ENCODE measurements at regions not wholly inside any gene's neighbourhood (a gene's known extent, or its start where the extent isn't known, plus 50 kb on each side); places are given as distances from the start of the nearest gene placed in this dataset.
"Not testable (repeated sequence)": the region's sequence is repeated elsewhere in the genome, so short reads cannot be mapped to it uniquely, and the experiment has no call there.

GRCh38 chr9:115411993-115412452, 294.1 kb upstream of the TNC start:
- no peak for DNase-seq

- DNase-seq, result no peak
These were observed 294.7 kb upstream of the TNC start for GRCh38 chr9:115412656-115413055.

GRCh38 chr9:115413304-115413703, 295.3 kb upstream of the TNC start:
- no peak for DNase-seq

DNA sequence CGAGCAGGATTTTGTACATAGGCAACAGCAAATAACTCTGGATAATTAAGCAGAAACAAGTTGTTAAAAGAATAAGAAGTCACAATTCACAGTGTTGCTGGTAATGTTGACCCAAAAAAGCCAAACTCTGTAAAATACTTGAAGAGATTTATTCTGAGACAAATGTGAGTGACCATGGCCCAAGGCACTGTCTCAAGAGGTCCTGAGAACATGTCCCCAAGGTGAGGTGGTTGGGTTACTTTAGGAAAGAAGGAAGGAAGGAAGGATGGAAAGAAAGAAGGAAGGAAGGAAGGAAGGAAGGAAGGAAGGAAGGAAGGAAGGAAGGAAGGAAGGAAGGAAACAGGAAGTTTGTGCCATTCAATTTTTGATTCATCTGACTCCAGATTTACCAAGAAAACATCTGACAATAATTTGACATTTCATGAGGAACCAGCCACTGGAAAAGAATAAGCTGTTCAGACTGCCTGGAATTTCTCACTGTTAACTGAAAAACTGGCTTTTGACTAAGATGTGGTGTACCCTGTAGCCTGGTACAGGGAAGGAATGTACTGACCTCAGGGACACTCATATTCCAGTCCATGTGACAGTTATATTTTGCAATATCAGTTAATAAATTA, 295.9 kb upstream of the TNC start:
- DNase-seq, result no peak

- no peak for DNase-seq
These were observed 296.6 kb upstream of the TNC start for GRCh38 chr9:115414561-115414960.

DNA sequence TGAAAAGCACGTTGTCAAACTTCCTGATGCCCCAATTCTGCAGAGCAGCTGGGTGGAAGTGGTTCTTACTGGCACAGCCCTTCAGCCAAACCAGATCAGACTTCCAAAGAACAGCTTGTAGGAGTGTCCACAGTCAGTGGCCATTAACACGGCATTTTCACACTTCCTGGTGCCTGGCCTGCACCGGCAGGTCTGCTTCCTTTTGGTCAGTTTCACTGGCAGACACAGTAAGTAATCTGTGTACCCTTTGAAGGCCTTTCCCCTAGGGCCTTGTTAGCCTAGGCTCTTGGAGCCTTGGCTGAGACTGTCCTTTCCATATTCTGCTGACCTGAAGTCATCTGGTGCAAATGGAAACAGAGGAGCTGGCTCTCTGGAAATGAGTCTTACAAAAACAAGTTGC, 297.5 kb upstream of the TNC start:
- no peak for DNase-seq

DNA sequence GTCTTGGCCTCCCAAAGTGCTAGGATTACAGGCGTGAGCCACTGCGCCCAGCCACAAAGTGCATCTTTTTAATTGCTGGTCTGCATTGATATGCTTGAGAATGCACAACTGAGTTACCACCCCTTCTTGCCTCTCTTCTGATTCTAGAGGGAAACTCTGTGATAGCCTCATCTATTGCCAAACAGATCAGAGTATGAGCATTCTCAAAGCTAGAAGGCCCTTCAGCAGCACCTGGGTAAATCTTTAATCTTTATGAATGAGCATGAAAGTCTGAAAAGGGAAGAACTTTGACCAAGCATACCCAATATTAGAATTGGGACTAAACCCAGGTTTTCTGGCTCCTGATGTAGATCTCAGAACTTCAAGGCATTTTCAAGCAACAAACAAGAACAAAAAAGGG, 298.3 kb upstream of the TNC start:
- DNase-seq, result no peak

DNA sequence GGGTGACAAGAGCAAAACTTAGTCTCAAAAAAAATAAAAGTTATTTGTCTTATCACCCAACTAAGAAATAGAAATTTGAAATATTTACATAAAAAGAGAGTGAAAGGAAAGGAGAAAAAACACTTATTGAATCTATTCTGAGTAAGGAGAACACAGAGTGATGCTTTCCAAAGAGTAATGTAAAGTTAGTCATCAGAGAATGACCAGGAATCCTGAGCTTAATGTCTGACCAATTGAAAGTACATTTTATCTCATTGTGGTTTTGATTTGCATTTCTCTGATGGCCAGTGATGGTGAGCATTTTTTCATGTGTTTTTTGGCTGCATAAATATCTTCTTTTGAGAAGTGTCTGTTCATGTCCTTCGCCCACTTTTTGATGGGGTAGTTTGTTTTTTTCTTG, 300.2 kb upstream of the TNC start:
- not testable (repeated sequence) for DNase-seq

GRCh38 chr9:115422932-115423440, 305.0 kb upstream of the TNC start:
- DNase-seq, result no peak

DNA sequence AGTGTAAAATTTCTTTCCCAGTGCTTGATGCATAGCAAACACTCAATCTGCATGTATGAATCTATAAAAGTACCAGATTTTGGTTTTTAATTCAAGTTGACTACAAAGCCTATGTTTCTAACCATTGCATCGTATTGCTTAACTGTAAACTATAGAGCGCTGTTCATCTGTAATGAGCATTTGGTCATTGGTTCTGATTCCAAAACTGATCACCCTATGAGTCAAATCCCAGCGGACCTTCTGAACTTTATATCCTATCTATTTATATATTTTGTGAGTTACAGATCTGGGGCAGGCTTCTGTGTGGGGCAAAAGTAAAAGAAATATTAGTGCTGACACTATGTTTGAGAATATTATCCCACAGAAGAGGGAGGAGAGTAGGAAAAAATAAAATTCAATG, 305.7 kb upstream of the TNC start:
- no peak for DNase-seq

GRCh38 chr9:115425601-115426000, 307.6 kb upstream of the TNC start:
- DNase-seq, result no peak

DNA sequence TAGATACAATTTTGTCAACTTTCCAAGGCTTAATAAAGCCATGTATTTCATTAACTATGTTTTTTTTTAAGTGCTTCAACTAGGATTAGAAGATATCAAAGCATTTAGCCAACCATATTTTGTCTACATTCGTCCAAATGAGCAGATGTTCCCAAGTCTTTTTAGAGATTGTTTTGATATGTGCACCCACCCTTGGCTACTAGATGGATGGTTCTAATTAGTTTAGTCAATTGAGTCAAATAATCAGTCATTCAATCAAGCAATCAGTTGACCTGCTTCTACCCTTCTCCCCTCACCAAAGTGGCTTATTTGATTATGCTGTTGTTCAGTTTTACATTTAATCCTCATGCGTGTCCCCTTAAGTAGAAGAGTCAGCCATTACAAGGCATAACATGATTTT, 319.5 kb upstream of the TNC start:
- DNase-seq, result no peak

DNA sequence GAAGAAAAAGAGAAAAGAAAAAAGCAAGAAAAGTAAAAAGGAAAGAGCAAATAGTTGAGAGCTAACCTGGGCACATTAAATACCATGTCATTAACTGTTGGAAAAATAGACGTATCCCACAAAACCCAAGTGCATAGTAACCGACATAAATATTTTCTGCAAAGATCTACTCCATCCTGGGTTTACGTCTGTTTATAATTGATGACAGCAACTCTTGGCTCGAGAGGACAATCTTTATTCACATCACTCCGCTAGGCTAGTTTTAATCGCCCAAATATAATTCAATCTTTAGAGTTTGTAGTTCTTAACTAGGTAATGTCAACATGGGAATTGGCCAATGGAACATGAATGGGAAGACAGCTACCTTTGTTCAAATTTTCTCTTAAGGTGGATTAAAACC, 321.7 kb upstream of the TNC start:
- DNase-seq, result no peak

DNA sequence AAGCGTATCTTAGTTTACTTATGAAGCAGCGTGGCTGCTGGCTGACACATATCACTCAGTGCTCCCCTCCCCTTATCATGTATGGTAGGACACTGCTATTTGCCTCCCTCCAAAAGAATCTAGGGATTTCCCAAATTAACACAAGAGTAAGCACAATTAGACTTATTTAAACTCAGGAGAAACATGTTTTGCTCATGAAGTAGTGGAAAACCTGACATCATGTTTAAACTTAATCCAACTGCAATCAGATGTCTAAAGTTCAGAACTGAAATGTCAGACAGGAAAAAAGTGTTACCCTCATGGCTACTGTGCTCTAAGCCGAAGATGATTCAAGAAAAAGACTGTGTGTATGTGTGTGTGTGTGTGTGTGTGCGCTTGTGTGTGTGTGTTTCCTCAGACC, 324.1 kb upstream of the TNC start:
- no peak for DNase-seq

- no peak for DNase-seq
These were observed 325.9 kb upstream of the TNC start for GRCh38 chr9:115443890-115444289.

- no peak for DNase-seq
These were observed 327.0 kb upstream of the TNC start for GRCh38 chr9:115444959-115445358.

DNA sequence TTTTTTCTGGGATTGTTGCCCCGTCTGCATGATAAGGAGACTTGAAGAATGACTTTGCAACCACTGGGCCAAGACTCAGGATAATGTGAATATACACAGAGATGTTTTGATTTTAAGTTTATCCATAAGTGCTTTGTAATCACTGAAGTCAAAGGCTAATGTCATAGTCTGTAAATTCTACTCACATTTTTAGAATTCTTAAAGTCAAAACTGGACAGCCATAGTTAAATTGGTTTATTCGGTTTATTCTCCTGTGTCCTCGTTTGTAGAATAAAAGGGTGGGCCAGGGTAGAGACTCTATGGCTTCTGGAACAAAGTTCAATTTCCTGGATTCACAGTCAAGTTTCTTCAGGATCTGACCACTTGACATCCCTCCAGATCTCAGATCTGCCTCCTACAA, 327.7 kb upstream of the TNC start:
- no peak for DNase-seq

DNA sequence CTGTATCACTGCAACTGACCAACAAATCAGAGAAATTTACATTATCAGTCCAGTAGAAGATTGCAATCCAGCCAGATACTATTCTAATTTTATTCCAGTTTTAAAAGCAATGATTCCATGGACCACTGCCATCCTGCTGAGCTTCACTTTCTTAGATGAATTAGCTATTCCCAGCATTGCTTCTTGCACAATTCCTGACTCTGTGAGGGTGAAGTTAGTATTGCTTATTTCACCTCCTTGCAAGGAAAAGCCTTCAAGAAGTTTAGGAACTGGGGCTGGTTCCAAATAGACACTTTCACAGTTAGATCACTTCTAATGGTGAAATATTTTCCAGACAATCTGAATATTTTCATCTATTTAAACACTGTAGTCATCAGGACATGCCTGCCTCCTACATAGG, 338.6 kb upstream of the TNC start:
- no peak for DNase-seq

DNA sequence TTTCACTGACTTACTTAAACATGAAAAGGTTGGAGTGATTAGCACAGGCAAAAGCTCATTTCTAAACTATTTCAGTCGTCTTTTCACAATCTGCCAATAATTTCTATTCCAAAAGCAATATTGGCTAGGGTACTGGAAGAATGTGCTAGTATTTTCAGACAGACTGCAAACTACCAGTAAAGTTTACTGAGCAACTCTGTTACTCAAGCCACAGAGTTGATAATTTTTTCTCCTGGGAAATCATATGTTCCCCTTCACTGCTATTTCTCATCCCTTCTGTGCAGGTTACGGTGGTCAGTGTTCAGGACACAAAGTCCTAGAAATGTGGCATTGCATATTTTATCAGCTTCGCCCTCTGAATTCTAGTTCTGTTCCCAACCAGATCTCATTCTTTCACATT, 343.3 kb upstream of the TNC start:
- no peak for DNase-seq

DNA sequence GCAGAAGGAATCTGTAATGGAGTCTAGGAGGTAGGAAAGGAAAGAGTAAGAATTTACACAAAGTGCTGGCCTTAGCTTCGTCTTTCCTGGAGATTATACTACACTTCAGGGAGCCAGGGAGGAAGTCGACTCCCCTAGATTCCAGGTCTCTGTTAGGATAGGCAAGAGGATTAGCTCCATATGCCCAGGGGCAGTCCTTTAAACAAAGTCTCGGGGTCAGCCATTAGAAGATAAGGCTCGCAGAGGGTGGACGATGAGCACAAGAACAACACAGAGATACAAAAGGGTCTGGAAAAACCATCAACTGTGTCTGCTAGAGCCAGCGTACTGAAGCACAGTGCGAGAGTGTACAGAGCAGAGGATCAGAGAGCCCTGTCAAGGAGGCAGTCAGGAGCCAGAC, 344.7 kb upstream of the TNC start:
- DNase-seq, result no peak

DNA sequence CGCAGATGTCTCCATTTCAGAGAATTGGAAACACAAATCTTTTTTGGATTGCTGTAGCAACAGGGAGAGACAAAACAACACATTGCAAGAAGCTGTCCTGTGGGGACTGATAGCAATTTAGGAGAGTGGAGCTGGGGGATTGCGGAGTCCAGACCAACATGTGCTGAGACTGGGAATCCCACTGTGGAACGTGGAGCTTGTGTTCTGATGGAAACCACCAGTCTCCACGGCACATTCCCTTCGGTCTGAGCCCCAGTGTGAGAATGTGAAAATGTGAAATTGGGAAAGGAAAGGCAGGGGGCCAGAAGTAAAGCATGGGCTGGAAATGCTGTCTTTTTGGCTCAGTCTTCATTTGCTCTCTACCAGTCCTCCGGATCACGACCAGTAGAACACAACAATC, 348.8 kb upstream of the TNC start:
- no peak for DNase-seq

DNA sequence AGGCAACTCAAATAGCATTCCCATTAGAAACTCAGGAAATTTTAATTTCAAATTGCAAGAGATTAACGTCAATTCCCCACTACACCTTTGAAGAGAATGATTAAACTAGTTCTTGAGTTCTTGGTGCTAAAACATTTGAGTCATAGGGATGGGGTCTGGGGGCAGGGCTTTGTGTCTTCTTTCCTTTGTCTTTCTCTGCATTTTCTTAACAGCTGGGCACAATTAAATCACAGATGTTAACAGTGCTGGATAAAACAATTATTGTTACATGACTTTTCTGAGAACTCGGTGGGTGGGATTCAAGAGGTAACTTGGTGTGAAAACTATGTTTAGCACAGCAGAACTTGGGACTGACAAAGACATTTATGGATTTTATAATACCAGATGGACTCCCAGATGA, 351.9 kb upstream of the TNC start:
- DNase-seq, result no peak

DNA sequence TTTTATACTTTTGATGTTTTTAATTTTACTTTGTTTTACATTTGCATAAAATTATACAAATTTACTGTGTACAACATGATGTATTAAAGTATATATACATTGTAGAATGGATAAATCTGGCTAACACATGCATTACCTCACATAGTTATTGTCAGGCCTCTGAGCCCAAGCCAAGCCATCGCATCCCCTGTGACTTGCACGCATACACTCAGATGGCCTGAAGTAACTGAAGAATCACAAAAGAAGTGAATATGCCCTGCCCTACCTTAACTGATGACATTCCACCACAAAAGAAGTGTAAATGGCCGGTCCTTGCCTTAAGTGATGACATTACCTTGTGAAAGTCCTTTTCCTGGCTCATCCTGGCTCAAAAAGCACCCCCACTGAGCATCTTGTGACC, 355.1 kb upstream of the TNC start:
- not testable (repeated sequence) for DNase-seq

GRCh38 chr9:115481769-115482168, 363.8 kb upstream of the TNC start:
- no peak for DNase-seq

GRCh38 chr9:115482747-115483146, 364.8 kb upstream of the TNC start:
- no peak for DNase-seq

DNA sequence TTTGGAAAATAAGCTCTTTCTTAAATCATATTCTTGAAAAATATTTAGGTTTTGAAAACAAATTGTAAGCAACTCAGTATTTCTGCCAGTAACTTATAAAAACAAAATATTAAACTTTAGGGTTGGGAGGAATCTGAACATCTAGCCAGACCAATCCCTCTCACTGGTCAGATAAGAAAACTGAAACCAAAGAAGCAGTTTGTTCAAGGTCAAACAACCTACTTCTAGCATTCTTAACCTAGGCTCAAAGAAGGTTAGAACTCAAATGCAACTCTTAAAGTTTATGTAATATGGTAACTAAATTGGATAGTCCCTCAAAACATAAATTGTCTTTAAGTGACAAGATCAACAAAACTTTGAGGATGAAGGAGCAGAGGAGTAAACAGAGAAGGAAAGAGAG, 374.9 kb upstream of the TNC start:
- no peak for DNase-seq
